CD4-positive, CD25-positive, alpha-beta regulatory T cell (primary cell): ENCODE measurements at regions not wholly inside any gene's neighbourhood (a gene's known extent, or its start where the extent isn't known, plus 50 kb on each side); places are given as distances from the start of the nearest gene placed in this dataset.
A peak's percentile ranks its signal among the peaks of the same experiment; 100 is the strongest.

ENCODE experiments used
- ATAC-seq, 2 donors: fragments of 150-1000 bp; cut with Tn5 transposase; one replicate each; pipeline ENCODE4 v1.10.0; 2021; ENCODE audit warnings: low read depth in 2 of 2, moderate number of reproducible peaks in 2 of 2, moderate library complexity in 1 of 2
- DNase-seq, 3 donors: peaks; one replicate each; pipeline versions ENCODE4 v3.0.0 to v3.0.0-alpha.2; 2012 to 2022; ENCODE audit warnings: mixed read lengths in 1 of 3
- H3K27ac ChIP-seq: one replicate; pipeline ENCODE4 v1.7.0; 2013; ENCODE audit warnings: mild to moderate bottlenecking, low read length; ENCODE audit not compliant: insufficient read depth, poor library complexity, severe bottlenecking
- H3K27me3 ChIP-seq: one replicate; pipeline ENCODE4 v1.7.0; 2013; ENCODE audit warnings: low read length; ENCODE audit not compliant: control insufficient read depth, insufficient read depth
- H3K36me3 ChIP-seq: one replicate; pipeline ENCODE4 v1.7.0; 2013; ENCODE audit warnings: mild to moderate bottlenecking, low read length, moderate library complexity; ENCODE audit not compliant: control insufficient read depth, insufficient read depth
- H3K4me1 ChIP-seq: 2 replicates; pipeline ENCODE4 v1.7.0; 2013; ENCODE audit warnings: mild to moderate bottlenecking, low read length; ENCODE audit not compliant: insufficient read depth, control insufficient read depth, poor library complexity, severe bottlenecking
- H3K4me3 ChIP-seq: one replicate; pipeline ENCODE4 v1.7.0; 2013; ENCODE audit warnings: low read depth, mild to moderate bottlenecking, low read length, moderate library complexity
- H3K9me3 ChIP-seq, 2 experiments: 1 replicate in 1 of 2; 2 replicates in 1 of 2; pipeline ENCODE4 v1.7.0; 2013; ENCODE audit warnings: low read length in 2 of 2, mild to moderate bottlenecking in 1 of 2, moderate library complexity in 1 of 2; ENCODE audit not compliant: control insufficient read depth in 2 of 2
- H3K27ac Mint-ChIP-seq, 3 donors: one replicate each; pipeline ENCODE4 v1.8.0; 2020 to 2022; ENCODE audit warnings: mild to moderate bottlenecking in 3 of 3, mixed read lengths in 3 of 3, moderate library complexity in 2 of 3
- H3K27me3 Mint-ChIP-seq: one replicate; pipeline ENCODE4 v1.8.0; 2022; ENCODE audit warnings: mild to moderate bottlenecking, mixed read lengths
- H3K36me3 Mint-ChIP-seq: one replicate; pipeline ENCODE4 v1.8.0; 2020; ENCODE audit warnings: mixed read lengths
- H3K4me1 Mint-ChIP-seq, 4 donors: one replicate each; pipeline ENCODE4 v1.8.0; 2020 to 2022; ENCODE audit warnings: mixed read lengths in 4 of 4, mild to moderate bottlenecking in 1 of 4
- H3K4me3 Mint-ChIP-seq, 4 donors: one replicate each; pipeline ENCODE4 v1.8.0; 2020 to 2022; ENCODE audit warnings: mild to moderate bottlenecking in 4 of 4, mixed read lengths in 4 of 4, moderate library complexity in 3 of 4
- H3K9me3 Mint-ChIP-seq, 7 donors: one replicate each; pipeline ENCODE4 v1.8.0; 2020 to 2022; ENCODE audit warnings: mixed read lengths in 7 of 7, mild to moderate bottlenecking in 3 of 7, moderate library complexity in 2 of 7

DNA sequence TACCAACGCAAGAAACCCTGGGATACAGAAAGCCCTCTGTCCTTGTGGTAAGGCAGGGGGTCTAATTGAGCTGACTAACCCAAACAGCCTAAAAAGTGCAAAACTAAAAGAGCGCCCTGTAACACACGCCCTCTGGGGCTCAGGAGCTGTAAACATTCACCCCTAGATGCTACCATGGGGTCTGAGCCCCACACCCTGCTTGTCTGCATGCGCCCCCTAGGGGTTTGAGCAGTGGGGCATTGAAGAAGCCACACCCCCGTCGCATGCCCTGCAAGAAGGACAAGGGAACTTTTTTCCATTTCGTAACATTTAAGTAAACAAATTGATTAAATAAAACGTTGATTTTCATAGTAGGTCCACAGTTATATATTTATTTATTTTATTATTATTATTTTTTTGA lies 616.9 kb upstream of the MAN1A1 start:
- ATAC-seq (no peak), DNase-seq (peak in 1 of 3 donors; percentile 28)
- Mint-ChIP-seq H3K27ac (no peak overlapping the region), H3K9me3 (peaks cover 0 to 6% (median 0%) of the 10 kb centered on the region in 7 donors), H3K4me3 (no peak overlapping the region), H3K36me3 (no peaks in the 10 kb centered on the region), H3K27me3 (peaks cover 5% of the 10 kb centered on the region), H3K4me1 (no peaks in the 10 kb centered on the region)
- Histone ChIP-seq H3K4me3 (no peak overlapping the region), H3K4me1 (no peaks in the 10 kb centered on the region), H3K27ac (no peak overlapping the region), H3K9me3 (no peaks in the 10 kb centered on the region), H3K36me3 (no peaks in the 10 kb centered on the region), H3K27me3 (no peaks in the 10 kb centered on the region)

DNA sequence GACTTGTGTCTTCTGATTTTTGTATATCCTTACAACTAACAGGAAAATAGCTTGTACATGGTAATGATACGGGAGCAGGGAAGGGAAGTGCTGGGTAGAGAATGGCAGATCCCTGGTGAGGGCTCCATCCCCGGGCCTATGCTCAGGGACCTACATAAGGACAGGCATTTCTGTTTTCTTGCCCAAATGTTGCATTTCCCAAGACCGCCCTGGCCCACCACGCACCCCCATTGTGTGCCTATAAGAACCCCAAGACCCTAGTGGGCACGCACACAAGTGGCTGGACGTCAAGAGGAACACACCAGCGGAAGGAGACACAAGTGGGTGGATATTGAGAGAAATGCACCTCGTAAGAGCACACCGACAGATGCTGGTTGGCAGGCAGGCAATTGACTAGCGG lies 616.3 kb upstream of the MAN1A1 start:
- ATAC-seq, result no peak
- Histone ChIP-seq H3K36me3 (no peaks in the 10 kb centered on the region), H3K4me1 (no peaks in the 10 kb centered on the region), H3K27me3 (no peaks in the 10 kb centered on the region), H3K4me3 (no peak overlapping the region), H3K9me3 (no peaks in the 10 kb centered on the region), H3K27ac (no peak overlapping the region)
- H3K9me3 Mint-ChIP-seq, result peaks cover 0 to 6% (median 0%) of the 10 kb centered on the region in 7 donors
- H3K27ac Mint-ChIP-seq, result no peak overlapping the region
- H3K27me3 Mint-ChIP-seq, result peaks cover 5% of the 10 kb centered on the region
- H3K4me1 Mint-ChIP-seq, result no peaks in the 10 kb centered on the region
- no peak overlapping the region for H3K4me3 Mint-ChIP-seq
- no peak for DNase-seq
- H3K36me3 Mint-ChIP-seq, result no peaks in the 10 kb centered on the region

DNA sequence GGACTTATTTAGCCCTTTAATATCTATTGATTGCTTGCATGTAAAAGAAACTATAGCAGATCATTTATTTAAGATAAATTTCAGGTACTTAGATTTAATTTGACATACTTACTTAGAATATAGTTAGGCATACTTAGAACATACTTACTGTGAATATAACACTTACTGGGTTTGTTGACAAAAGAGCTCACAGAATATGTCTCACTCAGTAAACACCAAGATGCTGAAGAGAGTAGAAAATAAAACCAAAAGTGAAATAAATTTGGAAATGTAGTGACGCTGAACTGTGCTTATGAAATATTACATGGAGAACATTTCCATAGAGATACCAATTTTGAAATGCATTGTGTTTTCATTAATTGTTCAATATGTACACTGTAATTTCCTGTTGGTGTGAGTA lies 615.4 kb upstream of the MAN1A1 start:
- no peak overlapping the region for H3K27ac ChIP-seq
- no peak for ATAC-seq

DNA sequence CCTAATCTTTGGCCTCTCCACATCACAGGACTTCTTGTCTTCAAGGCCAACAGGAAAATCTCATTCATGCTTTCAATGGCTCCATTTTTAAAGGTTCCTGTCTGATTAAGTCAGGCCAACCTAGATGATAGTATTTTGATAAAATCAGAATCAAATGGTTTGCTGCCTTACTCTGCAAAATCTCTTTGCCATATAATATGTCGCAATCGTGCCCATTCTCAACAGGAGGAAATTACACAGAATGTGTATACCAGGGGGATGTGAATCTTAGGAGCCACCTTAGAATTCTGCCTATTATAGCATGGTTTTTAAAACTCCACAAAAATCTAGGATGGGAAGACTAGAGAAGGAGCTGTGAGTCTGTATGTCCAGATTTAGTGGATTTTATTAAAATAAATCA lies 612.9 kb upstream of the MAN1A1 start:
- Mint-ChIP-seq H3K27ac (no peak overlapping the region), H3K27me3 (peaks cover 5% of the 10 kb centered on the region), H3K4me3 (no peak overlapping the region), H3K36me3 (no peaks in the 10 kb centered on the region), H3K9me3 (peaks cover 0 to 3% (median 0%) of the 10 kb centered on the region in 7 donors), H3K4me1 (no peaks in the 10 kb centered on the region)
- ATAC-seq (no peak), DNase-seq (no peak)
- H3K4me1 ChIP-seq, result no peaks in the 10 kb centered on the region
- no peaks in the 10 kb centered on the region for H3K9me3 ChIP-seq
- no peak overlapping the region for H3K27ac ChIP-seq
- H3K4me3 ChIP-seq, result no peak overlapping the region
- no peaks in the 10 kb centered on the region for H3K27me3 ChIP-seq
- H3K36me3 ChIP-seq, result no peaks in the 10 kb centered on the region

More for the DNA sequence above, 615.4 kb upstream of the MAN1A1 start:
- Mint-ChIP-seq H3K27ac (no peak overlapping the region), H3K36me3 (no peaks in the 10 kb centered on the region), H3K4me1 (no peaks in the 10 kb centered on the region), H3K27me3 (peaks cover 5% of the 10 kb centered on the region), H3K9me3 (peaks cover 0 to 6% (median 0%) of the 10 kb centered on the region in 7 donors), H3K4me3 (no peak overlapping the region)
- H3K4me1 ChIP-seq, result no peaks in the 10 kb centered on the region
- no peaks in the 10 kb centered on the region for H3K36me3 ChIP-seq
- no peak overlapping the region for H3K4me3 ChIP-seq
- no peak for DNase-seq
- no peaks in the 10 kb centered on the region for H3K9me3 ChIP-seq
- no peaks in the 10 kb centered on the region for H3K27me3 ChIP-seq

DNA sequence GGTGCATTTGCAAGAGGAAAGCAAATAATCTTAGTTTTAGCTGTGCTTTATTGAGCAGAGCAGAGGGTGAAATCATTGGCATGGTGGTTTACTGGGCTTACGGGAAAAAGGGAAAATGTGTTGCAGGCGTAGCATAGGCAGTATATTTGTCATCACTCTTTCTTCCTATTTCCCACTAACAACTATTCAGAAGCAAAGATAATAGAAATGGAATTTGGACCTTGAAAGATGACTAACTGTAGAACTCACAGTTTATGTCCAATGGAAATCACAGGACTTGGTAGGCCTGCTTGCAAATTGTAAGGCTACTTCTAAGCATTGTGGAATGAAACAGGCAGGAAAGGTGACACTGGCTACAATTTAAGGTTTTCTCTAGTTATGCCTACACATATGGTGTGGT lies 611.9 kb upstream of the MAN1A1 start:
- Histone ChIP-seq H3K27ac (no peak overlapping the region), H3K27me3 (no peaks in the 10 kb centered on the region), H3K4me3 (no peak overlapping the region), H3K36me3 (no peaks in the 10 kb centered on the region), H3K4me1 (no peaks in the 10 kb centered on the region), H3K9me3 (no peaks in the 10 kb centered on the region)
- Mint-ChIP-seq H3K36me3 (no peaks in the 10 kb centered on the region), H3K4me3 (no peak overlapping the region), H3K4me1 (no peaks in the 10 kb centered on the region), H3K9me3 (peaks cover 0 to 3% (median 0%) of the 10 kb centered on the region in 7 donors), H3K27ac (no peak overlapping the region), H3K27me3 (peaks cover 5% of the 10 kb centered on the region)
- DNase-seq, result no peak
- ATAC-seq, result no peak

DNA sequence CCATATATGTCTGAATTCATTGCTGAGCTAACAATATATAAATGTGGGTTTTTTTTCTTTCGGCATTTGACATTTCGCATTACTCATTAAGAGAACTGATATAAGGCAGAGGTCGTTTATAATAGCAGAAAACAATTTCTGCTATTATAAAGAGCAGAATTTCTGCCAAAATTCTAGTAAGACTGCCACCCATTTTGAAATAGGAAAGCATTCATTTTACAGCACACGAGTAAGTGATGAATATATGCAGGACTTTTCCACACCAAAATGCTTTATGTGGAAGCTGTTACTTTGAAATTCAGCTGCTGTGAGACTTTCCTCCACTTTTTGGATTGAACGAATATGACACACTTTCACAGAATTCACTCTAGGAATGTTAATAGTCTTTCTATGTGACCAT lies 610.9 kb upstream of the MAN1A1 start:
- no peak overlapping the region for H3K4me3 Mint-ChIP-seq
- Histone ChIP-seq H3K4me3 (no peak overlapping the region), H3K4me1 (no peaks in the 10 kb centered on the region), H3K9me3 (no peaks in the 10 kb centered on the region), H3K27me3 (no peaks in the 10 kb centered on the region), H3K27ac (no peak overlapping the region), H3K36me3 (no peaks in the 10 kb centered on the region)
- DNase-seq (no peak), ATAC-seq (no peak)
- no peaks in the 10 kb centered on the region for H3K36me3 Mint-ChIP-seq
- no peak overlapping the region for H3K27ac Mint-ChIP-seq
- peaks cover 0 to 3% (median 0%) of the 10 kb centered on the region in 7 donors for H3K9me3 Mint-ChIP-seq
- H3K27me3 Mint-ChIP-seq, result peaks cover 5% of the 10 kb centered on the region
- no peaks in the 10 kb centered on the region for H3K4me1 Mint-ChIP-seq

DNA sequence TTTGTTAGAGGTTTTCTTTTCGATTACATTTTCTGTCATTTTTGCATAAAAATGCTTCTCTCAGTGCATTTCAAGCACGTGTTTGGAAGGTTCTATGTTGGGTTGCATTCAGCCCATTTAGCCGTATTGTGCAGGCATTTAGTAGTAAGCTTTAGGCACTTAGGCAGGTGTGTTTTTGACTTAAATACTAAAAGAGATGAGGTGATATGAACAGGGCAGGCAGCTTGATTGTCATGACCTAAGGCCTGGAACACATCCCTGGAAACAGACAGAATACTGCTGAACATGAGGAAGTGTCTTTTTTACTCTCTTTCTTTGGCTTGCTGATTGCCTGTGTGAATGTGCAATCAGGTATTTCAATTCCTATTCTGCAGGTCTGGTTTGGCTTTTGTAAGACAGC lies 610.5 kb upstream of the MAN1A1 start:
- H3K27me3 Mint-ChIP-seq, result peaks cover 5% of the 10 kb centered on the region
- H3K27ac Mint-ChIP-seq, result no peak overlapping the region
- no peaks in the 10 kb centered on the region for H3K27me3 ChIP-seq
- no peaks in the 10 kb centered on the region for H3K4me1 ChIP-seq
- H3K4me1 Mint-ChIP-seq, result no peaks in the 10 kb centered on the region
- no peak overlapping the region for H3K4me3 Mint-ChIP-seq
- DNase-seq (no peak), ATAC-seq (no peak)
- no peak overlapping the region for H3K27ac ChIP-seq
- no peak overlapping the region for H3K4me3 ChIP-seq
- no peaks in the 10 kb centered on the region for H3K9me3 ChIP-seq
- H3K36me3 ChIP-seq, result no peaks in the 10 kb centered on the region
- H3K36me3 Mint-ChIP-seq, result no peaks in the 10 kb centered on the region
- H3K9me3 Mint-ChIP-seq, result peaks cover 0 to 3% (median 0%) of the 10 kb centered on the region in 7 donors

DNA sequence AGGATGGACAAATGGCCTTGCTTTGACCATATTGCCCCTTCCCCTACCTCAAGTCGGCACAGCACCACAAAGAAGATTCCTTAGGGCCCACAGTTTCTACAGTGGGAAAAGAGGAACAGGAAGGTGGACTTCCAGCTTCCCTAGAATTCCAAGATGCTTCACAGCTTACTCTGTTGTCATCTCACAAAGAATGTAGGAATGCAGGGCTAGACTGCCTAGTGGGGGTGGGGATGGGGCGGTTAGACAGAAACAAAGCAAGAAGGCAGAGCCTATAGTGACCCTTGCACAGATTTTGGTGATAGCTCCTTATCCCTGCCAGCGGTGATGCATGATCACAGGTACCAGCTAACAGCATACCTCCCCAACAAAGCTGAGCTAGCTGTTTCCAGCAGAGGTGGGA lies 607.6 kb upstream of the MAN1A1 start:
- no peaks in the 10 kb centered on the region for H3K36me3 ChIP-seq
- Mint-ChIP-seq H3K27ac (no peak overlapping the region), H3K9me3 (peaks cover 0 to 3% (median 0%) of the 10 kb centered on the region in 7 donors), H3K4me1 (no peaks in the 10 kb centered on the region), H3K36me3 (no peaks in the 10 kb centered on the region), H3K27me3 (no peaks in the 10 kb centered on the region), H3K4me3 (no peak overlapping the region)
- ATAC-seq, result no peak
- no peaks in the 10 kb centered on the region for H3K9me3 ChIP-seq
- no peaks in the 10 kb centered on the region for H3K4me1 ChIP-seq
- H3K27ac ChIP-seq, result no peak overlapping the region
- no peak for DNase-seq
- no peak overlapping the region for H3K4me3 ChIP-seq
- no peaks in the 10 kb centered on the region for H3K27me3 ChIP-seq
